Gastrocnemius medialis (tissue), 4 donors: ENCODE measurements at regions not wholly inside any gene's neighbourhood (a gene's known extent, or its start where the extent isn't known, plus 50 kb on each side); places are given as distances from the start of the nearest gene placed in this dataset.

Source experiments
- ATAC-seq, 2 donors: fragments of 150-250 bp; one replicate each; pipeline ENCODE4 v1.9.1; 2016
- DNase-seq, 2 donors: peaks; one replicate each; pipeline ENCODE4 v3.0.0-alpha.2; 2019
- H3K27ac ChIP-seq, 4 donors: fragments of 200-600 bp; sonication (generic); 1 replicate in 1 of 4; 2 replicates in 3 of 4; pipeline ENCODE4 v1.5.1; 2016 to 2018; ENCODE audit warnings: mild to moderate bottlenecking in 2 of 4, moderate library complexity in 1 of 4
- H3K27me3 ChIP-seq, 3 donors: fragments of 200-600 bp; sonication (generic) in 2 of 3; 1 replicate in 1 of 3; 2 replicates in 2 of 3; pipeline versions ENCODE4 v1.5.1 to v1.6.0; 2016 to 2019; ENCODE audit warnings: mild to moderate bottlenecking in 1 of 3, moderate library complexity in 1 of 3
- H3K36me3 ChIP-seq, 2 donors: fragments of 200-600 bp; sonication (generic) in 1 of 2; one replicate each; pipeline ENCODE4 v1.5.1; 2017 to 2018
- H3K4me1 ChIP-seq, 2 donors: fragments of 200-600 bp; sonication (generic) in 1 of 2; one replicate each; pipeline ENCODE4 v1.5.1; 2016 to 2017; ENCODE audit warnings: mild to moderate bottlenecking in 2 of 2
- H3K4me3 ChIP-seq, 4 donors: fragments of 200-600 bp; sonication (generic) in 3 of 4; 1 replicate in 1 of 4; 2 replicates in 3 of 4; pipeline ENCODE4 v1.5.1; 2016 to 2019; ENCODE audit warnings: mild to moderate bottlenecking in 2 of 4
- H3K9me3 ChIP-seq, 3 donors: fragments of 200-600 bp; sonication (generic) in 2 of 3; 1 replicate in 1 of 3; 2 replicates in 2 of 3; pipeline ENCODE4 v1.5.1; 2016 to 2019
- POLR2A ChIP-seq, 2 donors: fragments of 450-650 bp; IDR thresholded peaks; one replicate each; pipeline ENCODE4 v1.6.1; 2017; ENCODE audit warnings: antibody characterized with exemption in 2 of 2, mild to moderate bottlenecking in 2 of 2, moderate library complexity in 2 of 2
- in situ Hi-C, 4 donors: fragments of 200-750 bp; cut with MboI; loops; one replicate each; pipeline versions ENCODE4 v1.15.0 to v1.8.0; 2017; ENCODE audit warnings: low sequenced_read_pairs in 4 of 4
- intact Hi-C: fragments of 100-400 bp; cut with DNase I; formaldehyde crosslinking; loops from one replicate; pipeline ENCODE4 v1.15.1; 2023; ENCODE audit warnings: low total_unique reads
- TF ChIP-seq, protein P1 (sequence below), 5 experiments: fragments of 450-650 bp in 3 of 5; fragments of 200-600 bp in 2 of 5; sonication (generic) in 2 of 5; IDR thresholded peaks in 4 of 5; conservative IDR thresholded peaks in 1 of 5; 1 replicate in 4 of 5; 2 replicates in 1 of 5; pipeline ENCODE4 v1.5.1; 2016 to 2019; ENCODE audit warnings: antibody characterized with exemption in 5 of 5, mild to moderate bottlenecking in 3 of 5, moderate library complexity in 3 of 5

DNA sequence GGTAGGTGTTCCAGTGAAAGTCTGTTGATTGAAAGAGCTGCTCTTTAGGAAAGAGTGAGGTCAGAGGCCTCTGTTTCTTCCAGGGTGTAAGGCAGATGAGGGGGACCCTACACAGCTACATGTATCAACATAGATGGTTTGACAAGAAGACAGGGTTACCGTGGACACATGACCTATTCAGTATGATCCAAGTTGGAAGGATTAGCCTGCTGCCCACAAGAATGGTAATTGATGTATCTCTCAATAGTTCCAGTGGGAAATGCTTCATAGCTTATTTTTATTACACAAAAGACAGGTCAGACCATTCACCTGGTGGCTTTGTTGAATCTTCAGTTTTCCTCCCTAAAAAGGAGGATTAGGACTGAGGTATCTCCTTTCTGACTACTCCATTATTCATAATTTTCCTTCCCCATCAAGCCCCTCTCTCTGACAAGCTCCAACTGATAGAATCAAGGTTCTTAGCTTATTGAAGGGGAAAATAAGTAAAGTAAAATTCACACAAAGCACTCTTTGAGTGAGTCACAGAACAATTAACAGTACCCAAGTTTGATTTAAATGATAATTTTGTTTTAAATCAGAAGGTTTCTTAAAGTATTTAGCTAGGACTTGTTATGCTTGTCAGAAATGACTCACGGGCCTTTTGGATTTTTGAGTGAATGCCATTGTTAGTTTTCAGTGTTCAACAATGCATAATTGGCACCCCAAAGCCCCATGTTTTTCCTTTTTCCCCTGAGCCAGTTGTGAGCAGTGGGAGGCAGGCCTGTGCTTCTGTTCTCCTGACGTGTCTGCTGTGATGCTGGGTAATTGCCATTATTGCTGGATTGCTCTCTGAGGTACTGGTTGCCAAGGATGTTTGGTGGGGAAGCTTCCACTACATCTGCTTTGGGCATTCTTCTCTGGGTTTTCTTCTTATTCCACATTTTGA is 373.2 kb downstream of the DDX10 start:
- no peak for ATAC-seq
- intact Hi-C loops = no loop called here
- Histone ChIP-seq H3K36me3 (no peaks in the 10 kb centered on the region), H3K27me3 (no peaks in the 10 kb centered on the region), H3K9me3 (no peaks in the 10 kb centered on the region), H3K27ac (no peak overlapping the region), H3K4me3 (no peak overlapping the region), H3K4me1 (no peaks in the 10 kb centered on the region)
- in situ Hi-C loops = no loop called here
- no peak for DNase-seq
- TF ChIP-seq, protein P1, sequence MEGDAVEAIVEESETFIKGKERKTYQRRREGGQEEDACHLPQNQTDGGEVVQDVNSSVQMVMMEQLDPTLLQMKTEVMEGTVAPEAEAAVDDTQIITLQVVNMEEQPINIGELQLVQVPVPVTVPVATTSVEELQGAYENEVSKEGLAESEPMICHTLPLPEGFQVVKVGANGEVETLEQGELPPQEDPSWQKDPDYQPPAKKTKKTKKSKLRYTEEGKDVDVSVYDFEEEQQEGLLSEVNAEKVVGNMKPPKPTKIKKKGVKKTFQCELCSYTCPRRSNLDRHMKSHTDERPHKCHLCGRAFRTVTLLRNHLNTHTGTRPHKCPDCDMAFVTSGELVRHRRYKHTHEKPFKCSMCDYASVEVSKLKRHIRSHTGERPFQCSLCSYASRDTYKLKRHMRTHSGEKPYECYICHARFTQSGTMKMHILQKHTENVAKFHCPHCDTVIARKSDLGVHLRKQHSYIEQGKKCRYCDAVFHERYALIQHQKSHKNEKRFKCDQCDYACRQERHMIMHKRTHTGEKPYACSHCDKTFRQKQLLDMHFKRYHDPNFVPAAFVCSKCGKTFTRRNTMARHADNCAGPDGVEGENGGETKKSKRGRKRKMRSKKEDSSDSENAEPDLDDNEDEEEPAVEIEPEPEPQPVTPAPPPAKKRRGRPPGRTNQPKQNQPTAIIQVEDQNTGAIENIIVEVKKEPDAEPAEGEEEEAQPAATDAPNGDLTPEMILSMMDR (IDR thresholded peaks at IDR 0.05 in 4 of 5, conservative IDR thresholded peaks at IDR 0.05 in 1 of 5) = no peak
- TF ChIP-seq POLR2A (IDR thresholded peaks at IDR 0.05) = no peak

DNA sequence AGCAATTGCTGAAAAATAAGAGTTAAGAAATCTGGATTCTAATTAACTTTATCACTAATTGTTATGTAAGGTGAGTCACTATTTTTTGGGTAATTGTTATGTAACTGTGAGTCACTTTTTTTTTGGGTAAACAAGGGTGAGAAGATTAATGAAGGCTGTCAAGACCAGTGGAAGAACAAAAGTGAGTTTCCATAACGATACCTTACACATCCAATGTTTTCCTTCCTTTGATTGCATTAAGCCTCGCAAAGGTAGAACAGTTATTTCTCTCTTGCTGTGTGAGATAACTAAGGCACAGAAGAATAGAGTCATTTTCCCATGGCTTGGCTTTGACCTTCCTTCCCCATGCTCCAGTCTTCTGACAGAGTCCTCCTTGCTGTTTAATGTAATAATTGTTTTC is 374.7 kb downstream of the DDX10 start:
- in situ Hi-C loops = no loop called here
- no peaks in the 10 kb centered on the region for H3K4me1 ChIP-seq
- ATAC-seq (no peak), DNase-seq (no peak)
- no peaks in the 10 kb centered on the region for H3K27me3 ChIP-seq
- no peaks in the 10 kb centered on the region for H3K36me3 ChIP-seq
- H3K9me3 ChIP-seq = no peaks in the 10 kb centered on the region
- TF ChIP-seq POLR2A (IDR thresholded peaks at IDR 0.05) = no peak
- TF ChIP-seq, protein P1 (IDR thresholded peaks at IDR 0.05 in 4 of 5, conservative IDR thresholded peaks at IDR 0.05 in 1 of 5) = no peak
- intact Hi-C loops = no loop called here
- no peak overlapping the region for H3K27ac ChIP-seq
- no peak overlapping the region for H3K4me3 ChIP-seq

DNA sequence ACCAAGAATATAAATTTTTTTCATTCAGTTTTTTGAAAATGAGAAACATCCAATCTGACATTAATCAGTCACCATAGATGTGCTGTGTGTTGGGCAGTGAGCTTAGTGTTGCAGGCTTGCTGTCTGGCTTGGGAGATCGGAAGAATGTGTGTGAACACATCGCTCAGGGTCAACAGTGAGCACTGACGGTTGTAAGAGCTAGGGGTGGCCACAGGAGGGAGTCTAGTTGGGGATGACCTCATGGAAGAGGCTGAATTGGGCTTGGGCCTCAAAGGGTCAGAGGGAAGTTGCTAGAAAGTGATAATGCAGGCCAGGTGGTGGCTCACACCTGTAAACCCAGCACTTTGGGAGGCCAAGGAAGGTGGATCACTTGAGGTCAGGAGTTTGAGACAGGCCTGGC is 375.4 kb downstream of the DDX10 start:
- in situ Hi-C loops (no loop called here), intact Hi-C loops (no loop called here)
- H3K27ac ChIP-seq = no peak overlapping the region
- ATAC-seq (no peak), DNase-seq (no peak)
- no peaks in the 10 kb centered on the region for H3K36me3 ChIP-seq
- no peak overlapping the region for H3K4me3 ChIP-seq
- H3K4me1 ChIP-seq = no peaks in the 10 kb centered on the region
- H3K9me3 ChIP-seq = no peaks in the 10 kb centered on the region
- no peaks in the 10 kb centered on the region for H3K27me3 ChIP-seq
- TF ChIP-seq POLR2A (IDR thresholded peaks at IDR 0.05) = no peak
- TF ChIP-seq, protein P1 (IDR thresholded peaks at IDR 0.05 in 4 of 5, conservative IDR thresholded peaks at IDR 0.05 in 1 of 5) = no peak

DNA sequence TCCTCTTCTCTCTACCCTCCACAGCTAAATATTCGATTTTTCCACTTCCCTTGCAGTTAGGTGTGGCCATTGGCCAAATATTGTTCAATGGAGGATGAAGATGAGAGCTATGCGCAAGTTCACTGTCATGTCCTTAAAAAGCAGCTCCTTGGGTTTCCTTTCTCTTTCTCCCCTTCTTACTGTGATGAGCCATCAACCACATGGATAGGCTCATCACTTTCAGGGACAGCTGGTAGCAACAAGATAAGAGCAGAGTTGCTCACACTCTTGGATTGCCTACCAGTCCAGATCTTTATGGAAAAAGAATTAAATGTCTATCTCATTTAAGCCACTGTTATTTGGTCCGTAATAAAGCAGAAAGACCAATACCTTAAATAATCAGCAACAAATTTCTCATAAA is 377.0 kb downstream of the DDX10 start:
- Histone ChIP-seq H3K27ac (no peak overlapping the region), H3K27me3 (no peaks in the 10 kb centered on the region), H3K9me3 (no peaks in the 10 kb centered on the region), H3K4me1 (no peaks in the 10 kb centered on the region), H3K4me3 (no peak overlapping the region), H3K36me3 (no peaks in the 10 kb centered on the region)
- no peak for TF ChIP-seq POLR2A (IDR thresholded peaks at IDR 0.05)
- TF ChIP-seq, protein P1 (IDR thresholded peaks at IDR 0.05 in 4 of 5, conservative IDR thresholded peaks at IDR 0.05 in 1 of 5) = no peak
- DNase-seq (no peak), ATAC-seq (no peak)
- in situ Hi-C loops (no loop called here), intact Hi-C loops (no loop called here)
